MCF 10A (cell line): ENCODE measurements at regions not wholly inside any gene's neighbourhood (a gene's known extent, or its start where the extent isn't known, plus 50 kb on each side); places are given as distances from the start of the nearest gene placed in this dataset.

Experiments used
- BruUV-seq: library from RNA; stranded (reverse); fragments of 400-500 nt; replicated peaks from 2 replicates; lab custom pipeline; 2021; lab: Mats Ljungman, UMichigan
- CTCF ChIA-PET: fragments of 300-600 bp; sonication (Branson Sonifier 250); formaldehyde crosslinking; extraction: SDS; loops from one replicate; lab custom pipeline; 2021; ENCODE audit warnings: antibody characterized with exemption, inconsistent platforms; lab: Yijun Ruan, JAX
- POLR2A ChIA-PET: fragments of 300-600, 350-650 bp; sonication (Branson Sonifier 250); formaldehyde crosslinking; extraction: SDS; loops from one replicate; lab custom pipeline; 2020; ENCODE audit warnings: antibody characterized with exemption, inconsistent platforms; lab: Yijun Ruan, JAX
- DNase-seq: peaks from one replicate; pipeline ENCODE4 v3.0.0-alpha.2; 2018; ENCODE audit not compliant: unreplicated experiment
- H3K27ac Mint-ChIP-seq: one replicate; pipeline ENCODE4 v1.8.0; 2022; ENCODE audit warnings: mild to moderate bottlenecking, low read depth, mixed read lengths; ENCODE audit not compliant: unreplicated experiment
- H3K27me3 Mint-ChIP-seq: one replicate; pipeline ENCODE4 v1.8.0; 2022; ENCODE audit warnings: mixed read lengths; ENCODE audit not compliant: insufficient read depth, unreplicated experiment
- H3K36me3 Mint-ChIP-seq: one replicate; pipeline ENCODE4 v1.8.0; 2022; ENCODE audit warnings: mild to moderate bottlenecking, moderate library complexity, mixed read lengths; ENCODE audit not compliant: insufficient read depth, unreplicated experiment
- H3K4me1 Mint-ChIP-seq: one replicate; pipeline ENCODE4 v1.8.0; 2022; ENCODE audit warnings: mixed read lengths; ENCODE audit not compliant: insufficient read depth, unreplicated experiment
- H3K4me3 Mint-ChIP-seq: one replicate; pipeline ENCODE4 v1.8.0; 2022; ENCODE audit warnings: mild to moderate bottlenecking, moderate library complexity, mixed read lengths; ENCODE audit not compliant: unreplicated experiment
- H3K9me3 Mint-ChIP-seq: one replicate; pipeline ENCODE4 v1.8.0; 2022; ENCODE audit warnings: mixed read lengths; ENCODE audit not compliant: unreplicated experiment
- intact Hi-C: fragments of 100-400 bp; cut with micrococcal nuclease; formaldehyde crosslinking; loops from 2 replicates; pipeline ENCODE4 v1.14.1; 2022
- TF ChIP-seq, protein P1 (sequence below): fragments of 200-600 bp; IDR thresholded peaks from one replicate; pipeline ENCODE4 v1.8.0; 2022; ENCODE audit warnings: antibody characterized with exemption, mild to moderate bottlenecking; ENCODE audit not compliant: unreplicated experiment

DNA sequence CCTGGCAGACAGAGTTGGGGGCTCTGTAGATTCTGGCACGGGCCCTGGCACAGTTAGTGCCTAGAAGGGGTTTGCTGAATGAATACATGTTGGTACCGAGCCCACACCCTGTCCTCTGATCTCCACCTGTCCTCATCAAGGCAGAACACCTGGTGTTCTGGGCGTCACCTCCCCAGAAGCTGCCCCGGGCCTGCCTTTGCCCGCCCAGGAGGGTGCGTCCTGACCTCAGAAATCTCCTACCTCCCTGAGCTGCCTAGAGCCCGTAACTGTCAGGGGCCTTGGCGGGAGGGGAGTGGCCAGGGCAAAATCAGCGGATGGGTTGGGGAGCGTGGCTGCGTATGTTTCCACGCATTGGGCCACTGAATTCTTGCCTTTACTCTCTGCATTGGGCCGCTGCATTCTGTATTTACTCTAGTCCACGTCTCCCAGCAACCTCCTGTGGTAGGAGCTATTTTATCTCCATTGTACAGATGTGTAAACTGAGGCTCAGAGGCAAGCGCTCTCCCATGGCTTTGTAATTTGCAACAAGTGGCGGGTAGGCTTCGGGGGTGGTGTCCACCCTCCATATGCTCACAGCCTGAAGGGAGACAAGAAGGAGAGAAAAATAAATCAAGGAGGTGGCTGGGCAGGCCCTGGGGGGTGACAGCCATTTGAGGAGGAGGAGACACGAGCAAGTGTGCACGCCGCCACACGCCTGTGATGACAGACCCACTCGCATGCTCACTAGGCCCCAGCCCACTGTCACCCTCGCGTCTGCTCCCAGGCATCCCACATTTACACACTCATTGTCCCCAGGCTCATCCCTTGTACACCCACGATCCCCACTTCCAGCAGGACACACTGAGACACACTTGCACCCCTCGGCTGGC is 95.7 kb upstream of the WNT4 start:
- CTCF ChIA-PET, result no interaction called here
- TF ChIP-seq, protein P1, sequence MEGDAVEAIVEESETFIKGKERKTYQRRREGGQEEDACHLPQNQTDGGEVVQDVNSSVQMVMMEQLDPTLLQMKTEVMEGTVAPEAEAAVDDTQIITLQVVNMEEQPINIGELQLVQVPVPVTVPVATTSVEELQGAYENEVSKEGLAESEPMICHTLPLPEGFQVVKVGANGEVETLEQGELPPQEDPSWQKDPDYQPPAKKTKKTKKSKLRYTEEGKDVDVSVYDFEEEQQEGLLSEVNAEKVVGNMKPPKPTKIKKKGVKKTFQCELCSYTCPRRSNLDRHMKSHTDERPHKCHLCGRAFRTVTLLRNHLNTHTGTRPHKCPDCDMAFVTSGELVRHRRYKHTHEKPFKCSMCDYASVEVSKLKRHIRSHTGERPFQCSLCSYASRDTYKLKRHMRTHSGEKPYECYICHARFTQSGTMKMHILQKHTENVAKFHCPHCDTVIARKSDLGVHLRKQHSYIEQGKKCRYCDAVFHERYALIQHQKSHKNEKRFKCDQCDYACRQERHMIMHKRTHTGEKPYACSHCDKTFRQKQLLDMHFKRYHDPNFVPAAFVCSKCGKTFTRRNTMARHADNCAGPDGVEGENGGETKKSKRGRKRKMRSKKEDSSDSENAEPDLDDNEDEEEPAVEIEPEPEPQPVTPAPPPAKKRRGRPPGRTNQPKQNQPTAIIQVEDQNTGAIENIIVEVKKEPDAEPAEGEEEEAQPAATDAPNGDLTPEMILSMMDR, result no peak
- POLR2A ChIA-PET, result no interaction called here
- Mint-ChIP-seq H3K27ac (no peak overlapping the region), H3K27me3 (peaks cover 40% of the 10 kb centered on the region), H3K4me1 (peaks cover 8% of the 10 kb centered on the region), H3K9me3 (no peaks in the 10 kb centered on the region), H3K4me3 (no peak overlapping the region), H3K36me3 (no peaks in the 10 kb centered on the region)
- DNase-seq, result no peak
- BruUV-seq, result no TSS peak
- intact Hi-C loops, result no loop called here

DNA sequence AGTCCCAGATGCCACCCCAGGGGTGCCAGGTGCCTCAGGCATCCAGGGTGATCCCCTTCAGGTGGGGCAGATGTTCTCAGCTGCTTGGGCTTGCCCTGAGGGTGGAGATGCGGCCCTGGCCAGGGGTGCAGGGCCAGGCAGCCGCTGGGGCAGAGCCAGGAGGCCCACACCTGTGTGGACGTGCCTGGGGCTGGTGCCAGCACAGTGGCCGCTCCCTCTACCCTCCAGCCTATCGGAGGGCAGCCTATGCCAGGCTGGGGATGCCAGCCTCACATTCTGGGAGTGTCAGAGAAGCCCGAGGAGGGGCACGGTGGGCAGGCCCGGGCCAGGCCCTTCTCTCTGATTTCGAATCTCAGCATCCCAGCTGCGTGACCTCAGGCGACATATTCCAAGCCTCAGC is 96.5 kb upstream of the WNT4 start:
- Mint-ChIP-seq H3K4me3 (no peak overlapping the region), H3K36me3 (no peaks in the 10 kb centered on the region), H3K9me3 (no peaks in the 10 kb centered on the region), H3K4me1 (peaks cover 8% of the 10 kb centered on the region), H3K27ac (no peak overlapping the region), H3K27me3 (peaks cover 35% of the 10 kb centered on the region)
- intact Hi-C loops, result no loop called here
- DNase-seq, result peak; percentile 31
- TF ChIP-seq, protein P1, result no peak
- ChIA-PET POLR2A (no interaction called here), CTCF (interaction anchor here (1.0 kb wide), 1 partner anchor 36 kb away, joined by 3 read pairs; no protein-coding TSS in a partner anchor)
- BruUV-seq, result no TSS peak

DNA sequence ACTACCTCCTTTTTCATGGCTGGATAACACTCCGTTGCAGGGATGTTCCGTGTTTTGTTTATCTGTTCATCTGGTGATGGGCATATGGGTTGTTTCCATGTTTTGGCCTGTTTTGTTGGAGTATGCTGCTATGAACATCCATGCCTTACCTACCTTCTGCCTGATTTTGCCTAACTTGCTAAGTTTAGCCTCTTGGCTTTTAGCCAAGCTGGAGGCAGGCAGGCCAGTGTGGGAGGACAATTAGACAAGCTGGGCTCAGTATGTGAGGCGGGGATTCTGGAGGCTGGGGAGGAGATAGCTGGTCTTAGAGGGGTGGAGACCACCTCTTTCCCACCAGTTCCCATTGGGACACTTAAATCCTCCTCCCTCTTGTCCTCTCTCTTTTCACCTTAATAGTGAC is 98.4 kb upstream of the WNT4 start:
- Mint-ChIP-seq H3K4me3 (no peak overlapping the region), H3K9me3 (no peaks in the 10 kb centered on the region), H3K27me3 (peaks cover 28% of the 10 kb centered on the region), H3K36me3 (no peaks in the 10 kb centered on the region), H3K27ac (no peak overlapping the region), H3K4me1 (peaks cover 8% of the 10 kb centered on the region)
- intact Hi-C loops, result no loop called here
- no peak for DNase-seq
- no TSS peak for BruUV-seq
- CTCF ChIA-PET, result interaction anchor here (0.6 to 1.0 kb wide), 2 partner anchors 35 to 44 kb away, joined by 3 read pairs; no protein-coding TSS in a partner anchor
- POLR2A ChIA-PET, result interaction anchor here (0.7 kb wide), 1 partner anchor 86 kb away, joined by 4 read pairs; no protein-coding TSS in a partner anchor
- TF ChIP-seq, protein P1, result no peak

DNA sequence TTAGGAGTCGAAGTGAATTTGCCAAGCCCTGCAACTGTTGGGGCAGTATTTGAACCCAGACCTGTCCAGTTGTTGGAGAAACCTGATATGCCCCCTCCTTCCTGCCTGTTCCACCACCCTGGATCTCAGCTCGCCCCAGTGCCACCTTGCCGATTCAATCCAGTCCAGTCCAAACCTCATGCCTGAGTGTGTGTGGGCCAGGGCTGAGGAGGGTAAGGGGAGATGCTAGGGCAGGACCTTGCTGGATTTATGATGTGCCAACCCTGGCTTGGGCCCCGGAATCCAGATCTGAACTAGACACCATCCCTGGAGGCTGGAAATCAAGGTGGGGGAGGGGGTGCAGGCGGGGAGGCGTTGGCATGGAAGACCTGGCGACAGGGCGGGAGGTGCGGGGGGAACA is 98.9 kb upstream of the WNT4 start:
- Mint-ChIP-seq H3K4me1 (peaks cover 8% of the 10 kb centered on the region), H3K27me3 (peaks cover 28% of the 10 kb centered on the region), H3K9me3 (no peaks in the 10 kb centered on the region), H3K4me3 (no peak overlapping the region), H3K27ac (no peak overlapping the region), H3K36me3 (no peaks in the 10 kb centered on the region)
- intact Hi-C loops, result no loop called here
- DNase-seq, result no peak
- TF ChIP-seq, protein P1, result no peak
- BruUV-seq, result no TSS peak
- ChIA-PET CTCF (interaction anchor here (0.6 to 1.0 kb wide), 2 partner anchors 34 to 44 kb away, joined by 3 read pairs; no protein-coding TSS in a partner anchor), POLR2A (interaction anchor here (0.7 kb wide), 1 partner anchor 85 kb away, joined by 4 read pairs; no protein-coding TSS in a partner anchor)
